HL-60/S4 treated with retinoic acid at 250 ng/mL for 4 days and 3 days (cell line): ENCODE measurements at regions not wholly inside any gene's neighbourhood (a gene's known extent, or its start where the extent isn't known, plus 50 kb on each side); places are given as distances from the start of the nearest gene placed in this dataset.
"Not testable (repeated sequence)": the region's sequence is repeated elsewhere in the genome, so short reads cannot be mapped to it uniquely, and the experiment has no call there.

ENCODE experiments used
- in situ Hi-C: fragments of 300-500 bp; cut with MboI; formaldehyde crosslinking; loops from 2 replicates; pipeline ENCODE4 v1.7.0; 2022; ENCODE audit warnings: low sequenced_read_pairs

DNA sequence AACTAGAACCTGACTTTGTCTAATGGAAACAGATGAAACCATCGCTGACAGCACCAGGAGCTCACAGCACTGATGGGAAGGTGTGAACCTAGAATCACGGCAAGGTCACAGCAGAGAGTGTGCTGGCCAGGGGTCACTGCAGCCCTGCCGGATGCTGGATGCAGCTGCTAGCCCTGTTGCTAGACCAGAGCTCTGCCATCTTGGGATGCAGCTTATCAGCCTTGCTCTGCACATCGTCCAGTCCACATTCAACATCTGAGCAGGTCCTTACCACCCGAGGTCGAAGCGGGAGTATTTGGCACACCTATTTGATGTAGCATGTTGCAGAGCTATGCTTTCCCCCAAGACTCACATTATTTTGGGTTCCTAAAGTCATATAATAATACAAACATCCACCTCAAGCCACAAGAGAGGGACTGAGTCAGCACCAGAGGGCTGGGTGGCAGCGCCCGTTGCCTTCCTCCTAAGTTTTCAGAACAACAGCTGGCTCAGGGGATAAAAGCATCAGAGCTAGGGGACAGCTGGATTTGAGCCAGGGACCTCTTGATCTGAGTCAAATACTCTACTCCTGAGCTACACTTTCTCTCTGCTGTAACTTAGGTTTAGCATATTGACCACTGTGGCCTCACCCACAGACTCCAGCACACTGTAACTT lies 135.3 kb downstream of the ZNF467 start:
- in situ Hi-C loops = no loop called here

DNA sequence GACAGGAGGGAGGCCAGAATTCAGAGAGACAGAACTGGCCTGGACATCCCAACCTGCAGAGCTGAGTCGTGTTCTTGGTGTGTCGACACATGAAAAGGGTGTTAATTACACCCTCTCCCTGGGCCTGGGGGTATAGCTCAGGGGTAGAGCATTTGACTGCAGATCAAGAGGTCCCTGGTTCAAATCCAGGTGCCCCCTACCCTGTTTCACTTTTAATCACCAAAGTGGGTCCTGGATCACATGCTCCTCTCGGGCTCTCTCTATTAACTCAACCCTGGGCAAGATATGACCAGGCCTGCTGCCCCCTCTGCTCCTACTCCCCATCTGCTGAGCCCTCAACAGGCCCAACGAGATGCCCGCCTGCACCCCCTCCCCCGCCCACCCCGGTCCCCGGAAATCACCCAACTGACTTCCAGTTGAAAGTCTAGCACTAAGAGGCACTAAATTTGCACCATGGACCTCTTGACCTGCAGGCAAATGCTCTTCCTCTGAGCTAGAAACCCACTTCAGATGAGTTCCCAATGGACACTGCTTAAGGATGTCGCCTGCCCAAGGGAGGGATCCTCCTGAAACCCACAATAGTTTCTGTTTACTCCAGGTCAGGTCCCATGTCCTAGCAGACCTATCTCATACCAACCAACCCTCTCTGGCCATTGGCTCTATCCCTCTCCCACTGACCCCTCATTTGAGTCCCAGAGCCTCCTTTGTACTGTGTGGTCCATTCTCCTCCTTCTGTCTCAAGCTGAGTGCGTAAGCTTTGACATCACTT lies 137.6 kb downstream of the ZNF467 start:
- in situ Hi-C loops = no loop called here

DNA sequence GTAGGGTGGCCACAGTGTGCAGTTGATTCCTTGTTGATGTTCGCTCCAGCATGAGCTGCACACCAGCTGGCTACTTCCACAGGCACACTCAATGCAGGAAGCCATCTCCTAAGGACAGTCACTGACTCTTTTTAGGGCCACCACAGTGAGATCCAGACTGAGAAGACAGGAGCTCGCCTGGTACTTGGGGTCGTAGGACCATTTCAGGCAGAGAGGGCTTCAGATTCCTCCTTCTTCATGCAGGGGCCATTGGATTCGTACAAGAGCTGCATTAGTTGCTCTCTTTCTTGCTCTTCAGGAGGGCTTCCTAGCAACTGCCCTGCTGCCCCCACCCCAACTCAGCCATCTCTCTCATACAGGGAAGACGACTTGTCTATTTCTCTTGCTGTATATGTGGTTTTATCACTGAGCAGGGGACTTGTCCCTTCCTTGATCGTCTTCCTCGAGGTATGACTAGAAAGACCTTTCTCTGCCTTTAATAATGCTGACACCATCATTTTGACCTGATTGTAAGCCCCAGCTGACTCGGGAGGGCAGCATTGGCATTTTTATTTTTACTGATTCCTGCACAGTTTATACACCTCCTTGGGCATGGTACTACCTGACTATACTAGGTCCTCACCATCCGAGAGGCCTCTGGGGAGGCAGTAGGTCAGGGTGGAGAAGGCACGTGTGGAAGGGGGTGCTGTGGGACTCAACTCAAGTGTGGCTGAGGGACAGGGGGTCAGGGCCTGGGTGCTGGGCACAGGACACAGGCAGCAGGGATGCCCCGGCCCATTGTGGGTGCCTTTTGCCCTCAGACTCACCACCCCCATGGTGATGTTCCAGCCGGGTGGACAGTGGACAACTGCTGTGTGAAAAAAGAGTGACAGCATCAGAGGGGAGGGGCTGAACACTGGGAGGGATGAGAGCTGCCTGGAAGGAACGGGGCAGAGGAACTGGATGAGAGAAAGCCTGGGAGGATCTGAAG lies 136.7 kb upstream of the ZNF746 start:
- in situ Hi-C loops = no loop called here

DNA sequence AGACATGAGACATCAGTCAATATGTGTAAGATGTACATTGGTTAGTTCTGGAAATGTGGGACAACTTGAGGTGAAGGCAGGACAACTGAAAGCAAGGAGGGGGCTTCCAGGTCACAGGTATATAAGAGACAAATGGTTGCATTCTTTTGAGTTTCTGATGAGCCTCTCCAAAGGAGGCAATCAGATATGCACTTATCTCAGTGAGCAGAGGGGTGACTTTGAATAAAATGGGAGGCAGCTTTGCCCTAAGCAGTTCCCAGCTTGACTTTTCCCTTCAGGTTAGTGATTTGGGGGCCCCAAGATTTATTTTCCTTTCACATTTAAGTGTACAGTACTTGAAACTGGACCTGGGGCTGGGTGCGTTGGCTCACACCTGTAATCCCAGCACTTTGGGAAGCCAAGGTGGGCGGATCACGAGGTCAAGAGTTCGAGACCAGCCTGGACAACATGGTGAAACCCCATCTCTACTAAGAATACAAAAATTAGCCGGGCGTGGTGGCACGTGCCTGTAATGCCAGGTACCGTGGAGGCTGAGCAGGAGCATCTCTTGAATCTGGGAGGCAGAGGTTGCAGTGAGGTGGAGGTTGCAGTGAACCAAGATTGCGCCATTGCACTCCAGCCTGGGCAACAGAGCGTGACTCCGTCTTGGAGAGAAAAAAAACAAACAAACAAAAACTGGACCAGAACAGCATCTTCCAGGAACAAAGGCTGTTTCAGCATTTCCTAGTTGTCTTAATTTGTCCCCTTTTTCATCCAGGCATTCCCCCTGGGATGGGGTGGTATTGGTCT lies 130.9 kb upstream of the ZNF746 start:
- in situ Hi-C loops = not testable (repeated sequence)

DNA sequence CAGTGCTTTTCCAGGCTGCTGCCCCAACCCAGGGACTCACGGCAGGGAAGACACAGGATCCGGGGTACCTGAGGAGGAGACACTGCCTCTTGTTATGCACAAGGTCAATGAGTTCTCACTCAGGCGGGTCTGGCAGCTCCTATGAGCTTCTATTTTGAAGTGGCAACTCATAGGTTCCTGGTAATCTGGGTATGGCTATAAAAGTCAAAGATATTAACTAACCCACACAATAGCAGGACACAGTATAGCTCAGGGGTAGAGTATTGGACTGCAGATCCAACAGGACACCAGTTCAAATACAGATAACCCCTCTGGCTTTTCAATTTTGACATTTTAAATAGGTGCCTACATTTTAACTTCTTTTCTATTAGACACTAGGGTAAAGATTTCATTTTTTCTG lies 130.3 kb upstream of the ZNF746 start:
- in situ Hi-C loops = no loop called here

DNA sequence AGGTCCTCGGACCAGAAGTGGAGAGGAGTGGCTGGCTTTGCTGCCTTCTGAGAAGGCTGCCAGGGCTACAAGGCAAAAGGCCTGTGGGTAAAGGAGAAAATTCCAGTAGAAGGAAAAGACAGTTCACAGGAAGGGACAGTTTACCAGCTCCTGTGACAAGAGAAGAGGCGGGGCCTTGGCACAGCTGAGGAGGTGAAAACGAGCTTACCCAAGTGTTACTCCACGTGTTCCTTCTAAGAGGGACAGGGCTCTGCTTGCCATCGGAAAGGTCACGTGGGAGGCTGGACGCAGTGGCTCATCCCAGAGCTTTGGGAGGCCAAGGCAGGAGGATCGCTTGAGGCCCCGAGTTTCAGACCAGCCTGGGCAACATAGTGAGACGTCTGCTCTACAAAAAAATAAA lies 129.4 kb upstream of the ZNF746 start:
- in situ Hi-C loops = no loop called here

DNA sequence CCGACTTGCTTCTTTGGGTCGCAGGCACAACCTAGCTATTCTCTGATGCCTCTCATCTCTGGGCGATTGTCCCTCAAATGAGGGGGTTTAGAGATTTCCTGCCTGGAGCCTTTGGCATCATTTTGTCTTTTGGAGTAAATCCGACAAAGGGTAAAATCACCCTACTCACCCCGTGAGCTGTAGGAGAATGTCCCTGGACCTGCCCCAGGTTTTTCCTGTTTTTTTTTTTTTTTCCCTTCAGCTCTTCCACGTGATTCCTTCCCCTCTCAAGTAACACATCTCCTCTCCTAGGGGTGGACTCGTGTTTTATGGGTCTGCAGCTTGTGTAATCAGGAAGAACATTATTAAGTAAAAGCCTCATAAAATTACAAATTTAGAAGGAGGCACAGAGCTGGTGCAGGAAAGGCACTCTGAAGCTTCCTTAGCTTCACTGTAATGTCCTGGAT lies 128.4 kb upstream of the ZNF746 start:
- in situ Hi-C loops = no loop called here

DNA sequence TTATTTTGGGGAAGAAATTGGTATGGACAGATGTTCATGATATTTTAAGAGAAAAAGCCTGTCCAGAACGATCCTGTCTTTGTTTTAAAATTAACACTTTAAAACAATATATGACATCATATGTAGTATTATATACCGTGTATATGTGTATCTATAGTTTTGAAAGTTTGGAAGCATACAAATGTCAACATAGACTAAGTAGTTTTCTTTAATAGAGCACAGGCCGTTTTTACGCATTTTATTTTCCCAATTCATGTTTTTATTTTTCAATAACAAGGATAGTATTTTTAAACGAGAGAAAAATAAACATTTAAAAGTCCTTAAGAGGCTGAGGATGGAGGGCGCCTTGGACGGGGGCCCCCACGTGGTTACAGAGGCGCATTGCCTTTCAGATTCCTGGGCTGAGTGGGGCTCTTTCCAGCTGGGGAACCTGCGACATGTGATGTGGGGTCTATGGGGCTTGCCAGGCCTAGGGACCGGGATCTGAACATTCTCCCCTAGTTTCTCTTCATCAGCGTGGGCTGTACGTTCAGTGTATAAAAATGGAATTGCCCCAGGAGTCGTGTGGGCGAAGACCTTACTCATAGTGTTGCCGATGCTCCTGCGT lies 127.8 kb upstream of the ZNF746 start:
- in situ Hi-C loops = no loop called here

DNA sequence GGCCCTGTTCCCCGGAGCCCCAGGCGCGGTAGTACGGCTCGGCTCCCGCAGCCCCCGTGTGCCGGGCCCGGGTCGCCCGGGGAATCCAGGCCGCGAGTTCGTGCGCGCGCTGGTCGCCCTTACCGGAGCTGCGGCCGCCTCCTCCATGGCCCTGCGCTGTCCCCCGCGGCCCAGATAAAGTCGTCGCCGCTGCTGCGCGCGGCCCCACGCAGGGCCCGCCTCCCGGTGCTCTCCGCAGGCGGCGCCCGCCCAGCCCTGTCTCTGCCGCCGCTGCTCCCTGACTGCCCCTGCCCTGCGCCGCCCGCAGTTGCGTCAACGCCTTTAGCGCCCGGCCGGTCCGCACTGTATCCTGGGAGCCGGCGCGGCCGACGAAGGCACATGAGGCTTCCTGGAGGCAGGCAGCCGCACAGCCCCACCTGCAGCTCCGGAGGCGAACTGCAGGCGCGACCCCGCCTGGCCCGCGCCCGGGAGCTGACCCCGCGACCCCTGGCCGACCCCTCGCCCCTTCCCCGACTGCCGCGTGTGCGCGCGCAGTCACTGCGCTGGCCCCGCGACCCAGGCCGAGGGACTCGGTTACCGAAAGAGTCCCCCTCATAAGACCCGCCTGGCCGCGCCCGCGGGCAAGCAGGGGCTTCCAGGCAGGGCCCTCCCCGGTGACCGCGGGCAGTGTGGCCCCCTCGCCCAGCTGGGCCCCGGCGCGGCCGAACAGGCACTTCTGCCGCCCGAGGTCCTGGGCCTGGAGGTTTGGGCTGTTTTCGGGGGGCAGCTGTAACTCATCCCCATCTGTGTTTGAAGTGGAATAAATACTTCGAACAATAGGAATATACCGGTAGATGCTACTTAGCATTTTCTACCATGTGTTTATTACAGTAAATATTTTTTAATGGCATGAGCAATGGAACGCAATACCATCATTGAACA lies 127.1 kb upstream of the ZNF746 start:
- in situ Hi-C loops = no loop called here

DNA sequence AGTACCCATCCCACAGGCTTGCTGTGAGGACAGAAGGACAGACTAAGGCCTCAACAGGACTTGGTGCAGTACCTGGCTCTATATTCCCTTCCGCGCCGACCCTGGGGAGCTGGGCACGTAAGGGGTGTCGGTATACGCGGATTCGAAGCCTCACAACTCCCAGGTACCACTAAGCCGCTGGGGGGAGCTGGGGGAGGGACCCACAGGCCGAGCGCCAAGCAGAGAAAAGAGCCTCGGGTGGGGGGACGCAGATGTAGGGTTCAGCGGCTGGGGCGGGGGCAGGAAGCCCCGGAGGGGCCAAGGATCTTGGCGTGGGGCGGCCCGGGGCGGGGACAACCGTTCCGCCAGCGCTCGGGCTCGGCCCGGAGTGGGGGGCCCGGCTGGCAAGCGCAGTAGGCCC lies 126.4 kb upstream of the ZNF746 start:
- in situ Hi-C loops = no loop called here

DNA sequence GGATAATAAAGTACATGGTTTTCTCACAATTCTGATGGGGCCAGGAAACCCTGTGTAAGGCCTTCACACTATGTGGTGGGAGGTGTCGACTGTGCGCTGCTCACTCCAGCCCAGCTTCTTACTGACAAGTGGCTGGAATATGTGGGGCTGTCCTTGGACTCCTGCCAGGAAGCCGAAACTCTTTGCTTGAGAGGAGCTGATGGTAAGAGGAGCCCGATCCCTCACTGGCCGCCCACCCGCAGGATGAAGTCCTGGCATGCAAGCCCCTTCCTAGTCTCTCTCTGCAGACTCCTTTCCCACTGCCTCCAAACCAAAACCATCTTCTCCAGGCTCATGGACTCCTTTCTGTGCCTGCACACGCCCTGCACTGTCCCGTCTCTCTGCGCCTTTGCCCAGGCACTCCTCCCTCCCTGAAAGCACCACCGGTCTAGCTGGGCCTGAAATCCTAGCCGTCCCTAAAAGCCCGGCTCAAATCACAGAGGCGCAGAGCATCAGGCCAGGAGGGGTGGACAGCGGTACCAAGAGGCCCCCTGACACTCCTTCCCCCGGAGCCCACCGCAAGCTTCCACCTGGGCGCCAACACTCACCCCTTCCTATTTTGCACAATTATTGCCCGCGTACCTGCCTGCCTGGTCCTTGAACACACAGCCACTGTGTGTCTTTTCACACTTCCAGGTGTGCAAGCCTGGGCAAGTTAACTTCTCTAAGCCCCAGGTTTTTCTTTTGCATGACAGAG lies 125.8 kb upstream of the ZNF746 start:
- in situ Hi-C loops = not testable (repeated sequence)

DNA sequence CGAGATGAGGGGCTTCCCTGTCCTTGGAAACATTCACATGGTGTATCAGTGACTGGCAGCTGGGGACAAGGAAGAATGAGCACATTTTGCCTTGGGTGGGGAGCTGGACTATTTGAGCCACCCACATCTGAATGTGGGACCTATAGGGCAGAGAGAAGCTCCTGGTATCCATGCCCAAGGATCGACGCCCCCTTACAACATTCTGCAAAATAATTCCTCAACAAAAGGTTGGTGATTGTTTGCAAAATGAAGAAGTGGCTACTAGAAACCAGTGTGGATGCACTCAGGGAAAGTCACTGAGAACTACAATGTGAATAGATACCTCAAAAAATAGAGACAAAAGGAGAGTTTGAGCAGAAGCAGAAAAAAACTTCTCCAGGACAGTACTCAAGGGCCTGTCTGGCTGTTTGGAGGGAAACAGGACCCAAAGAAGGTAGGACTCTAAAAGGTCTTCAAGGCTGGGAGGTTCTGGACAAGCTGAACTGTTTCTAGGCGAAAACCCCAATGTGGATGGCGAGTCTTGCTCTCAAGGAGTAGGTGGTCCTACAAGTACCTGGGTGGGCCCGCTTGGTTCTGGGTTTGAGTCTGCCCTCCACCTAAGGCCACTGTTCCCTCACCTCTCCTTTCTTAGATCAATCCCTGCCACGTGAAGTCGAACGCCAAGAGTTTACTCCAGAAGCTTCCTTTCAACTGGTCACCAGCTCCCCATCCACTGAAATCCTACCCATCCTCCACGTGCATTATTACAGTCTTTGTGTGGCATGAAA lies 125.0 kb upstream of the ZNF746 start:
- in situ Hi-C loops = no loop called here

DNA sequence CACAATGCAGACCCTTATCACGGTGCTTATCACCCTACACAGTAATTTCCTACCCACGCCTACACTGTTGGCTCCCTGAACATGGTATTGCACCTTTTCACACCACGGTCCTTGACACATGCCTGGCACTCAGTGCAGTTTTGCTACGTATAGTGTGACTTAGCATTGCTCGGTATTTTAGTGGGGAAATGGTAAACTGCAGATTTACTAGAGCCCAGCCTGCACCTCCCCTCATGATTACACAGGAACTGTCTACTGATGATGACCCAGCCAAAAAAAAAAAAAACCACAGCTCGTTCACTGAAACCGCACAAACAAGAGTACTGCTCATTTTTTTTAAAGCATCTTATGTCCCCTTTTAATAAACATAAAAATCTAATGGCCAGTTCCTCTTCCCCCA lies 124.2 kb upstream of the ZNF746 start:
- in situ Hi-C loops = no loop called here

DNA sequence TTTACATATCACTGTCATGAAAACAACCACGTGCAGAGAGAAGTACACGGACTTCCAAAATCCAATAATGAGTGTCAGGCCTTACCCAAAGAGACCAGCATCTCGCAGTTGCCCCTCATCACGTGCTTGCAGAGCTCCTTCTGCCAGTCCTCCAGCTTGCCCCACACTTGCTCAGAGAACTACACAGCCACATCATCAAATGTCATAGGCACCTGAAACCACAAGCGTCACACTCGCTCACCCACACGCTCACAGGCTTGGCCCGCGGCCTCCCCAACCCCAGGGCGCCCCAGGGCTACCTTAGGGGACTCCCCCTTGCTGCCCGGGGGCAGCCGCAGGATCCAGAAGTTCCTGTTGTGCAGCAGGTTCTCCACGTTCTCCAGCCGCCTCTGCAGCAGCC lies 123.4 kb upstream of the ZNF746 start:
- in situ Hi-C loops = no loop called here

DNA sequence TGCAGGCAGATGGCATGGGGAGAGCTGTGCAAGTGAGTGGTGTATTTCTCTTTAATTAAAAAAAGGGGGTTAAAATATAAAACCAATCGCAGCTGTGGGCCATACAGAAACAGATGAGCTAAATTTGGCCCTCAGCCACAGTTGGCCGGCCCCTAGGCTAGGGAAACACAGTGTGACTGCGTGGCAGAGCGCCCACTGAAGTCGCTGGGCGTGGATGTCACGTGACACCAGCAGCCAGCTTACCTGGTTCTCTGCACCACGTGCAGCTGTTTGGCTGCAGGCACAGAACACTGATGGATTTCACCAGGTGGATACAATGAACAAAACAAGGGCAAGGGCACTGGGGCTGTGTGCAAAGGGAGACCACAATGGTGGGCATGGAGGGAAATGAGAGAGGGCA lies 119.3 kb upstream of the ZNF746 start:
- in situ Hi-C loops = no loop called here

DNA sequence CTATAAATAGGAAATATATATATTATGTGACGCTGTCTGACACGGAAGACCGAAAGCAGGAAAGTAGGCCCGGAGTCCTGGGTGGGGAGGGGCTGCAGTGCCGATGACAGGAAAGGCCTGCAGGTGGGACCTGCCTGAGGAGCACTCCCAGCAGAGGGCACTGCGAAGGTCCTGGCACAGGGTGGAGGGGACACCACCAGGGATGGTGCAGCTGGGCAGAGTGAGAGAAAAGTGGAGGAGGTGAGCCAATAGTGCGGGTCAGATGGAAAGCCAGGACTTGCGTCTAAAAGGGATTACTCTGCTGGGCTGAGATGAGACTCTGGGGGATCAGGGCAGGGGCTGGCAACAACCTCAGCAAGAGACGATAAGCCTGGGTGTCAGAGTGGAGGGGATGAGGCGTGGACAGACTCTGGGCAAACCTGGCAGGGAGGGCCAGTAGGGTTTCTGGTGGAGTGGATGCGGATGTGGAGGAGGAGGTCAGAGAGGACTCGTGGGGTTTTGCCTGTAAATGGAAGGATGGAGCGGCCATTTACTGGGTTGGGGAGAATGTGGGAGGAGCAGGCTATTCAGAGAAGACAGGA lies 118.2 kb upstream of the ZNF746 start:
- in situ Hi-C loops = no loop called here

DNA sequence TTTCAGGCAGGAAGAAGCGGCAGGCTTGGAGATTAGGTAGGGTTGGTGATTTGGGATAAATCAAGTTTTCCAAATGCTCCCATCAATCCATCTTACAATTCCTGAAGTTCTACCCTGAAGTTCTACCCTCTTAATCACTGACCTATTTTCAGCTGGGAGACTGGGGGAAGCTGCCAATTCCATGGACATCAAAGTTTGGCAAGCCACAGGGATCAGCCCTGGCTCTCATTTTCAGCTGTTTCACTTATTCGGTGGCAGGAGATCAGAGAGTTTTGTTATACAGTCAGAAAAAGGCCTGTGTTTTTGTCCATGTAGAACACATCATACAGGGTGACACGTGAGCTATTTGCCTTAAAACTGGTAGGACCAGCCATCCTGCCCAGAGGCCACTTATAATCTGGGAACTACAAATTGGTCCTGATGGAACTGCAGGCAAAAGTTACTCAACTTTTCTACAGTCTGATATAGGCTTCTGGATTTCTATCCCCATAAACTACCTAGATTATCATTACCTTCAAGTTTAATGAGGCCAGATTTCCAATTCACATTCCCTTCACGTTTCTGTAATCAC lies 112.9 kb upstream of the ZNF746 start:
- in situ Hi-C loops = no loop called here
